ENCODE measurements at regions not wholly inside any gene's neighbourhood (a gene's known extent, or its start where the extent isn't known, plus 50 kb on each side); places are given as distances from the start of the nearest gene placed in this dataset.
A peak's percentile ranks its signal among the peaks of the same experiment; 100 is the strongest.

DNA sequence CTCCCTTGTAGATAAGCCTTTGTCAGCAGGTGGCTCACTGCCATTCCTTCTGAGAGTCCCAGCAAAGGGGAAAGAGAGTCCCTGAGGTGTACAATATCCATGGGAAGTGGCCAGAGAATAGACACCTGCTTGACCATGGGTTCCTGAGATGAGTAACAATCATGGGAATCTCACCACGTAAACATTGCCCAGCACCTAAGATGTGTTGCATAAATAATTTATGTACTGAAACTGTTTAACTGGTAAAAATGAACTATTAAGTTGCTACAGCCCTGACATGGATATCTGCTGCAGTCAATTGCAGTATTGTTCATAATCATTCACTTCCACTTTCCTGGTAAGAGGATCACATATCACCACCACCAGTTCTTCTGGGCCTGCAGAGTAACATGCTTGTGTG is 123.8 kb upstream of the INHBA start:
- no peak overlapping the region for H3K14ac ChIP-seq (ENCODE audit: low read length in 2 of 2)
- no peak overlapping the region for H3K23ac ChIP-seq (ENCODE audit: low read length in 2 of 2)
- H3K9me3 ChIP-seq (ENCODE audit: control insufficient read depth, low read length), result peaks cover 1% of the 10 kb centered on the region
- 100% methylated on average over 1 of the region's 1 CpG for WGBS
- no peak overlapping the region for H3K4ac ChIP-seq (ENCODE audit: low read depth in 1 of 2, low read length in 2 of 2)
- no peak overlapping the region for H2BK5ac ChIP-seq (ENCODE audit: low read depth, low read length, poor library complexity, severe bottlenecking)
- no peak overlapping the region for H3K27ac ChIP-seq (ENCODE audit: low read length, poor library complexity, severe bottlenecking)
- H3K4me1 ChIP-seq (ENCODE audit: control insufficient read depth, insufficient read depth, low read depth, low read length), result peaks cover 3% of the 10 kb centered on the region
- no peak overlapping the region for H2BK12ac ChIP-seq (ENCODE audit: low read length in 2 of 2)
- no peaks in the 10 kb centered on the region for H3K27me3 ChIP-seq (ENCODE audit: control insufficient read depth in 1 of 2, insufficient read depth in 1 of 2, low read length in 2 of 2)
- no peaks in the 10 kb centered on the region for H3K79me1 ChIP-seq (replicated peaks; ENCODE audit: low read length, poor library complexity, severe bottlenecking)
- H2AFZ ChIP-seq (ENCODE audit: low read depth, low read length), result no peak overlapping the region
- no peak overlapping the region for H4K8ac ChIP-seq (ENCODE audit: low read length)
- no peak overlapping the region for H3K9ac ChIP-seq (ENCODE audit: low read length)
- no peak overlapping the region for H3K18ac ChIP-seq (ENCODE audit: low read depth in 1 of 2, low read length in 2 of 2)
- no peak overlapping the region for H4K91ac ChIP-seq (ENCODE audit: low read length)
- no peak overlapping the region for H2BK15ac ChIP-seq (ENCODE audit: low read depth, poor library complexity, severe bottlenecking)
- no peak overlapping the region for H2BK120ac ChIP-seq (ENCODE audit: low read depth, low read length)
- no peak overlapping the region for H3K4me3 ChIP-seq (ENCODE audit: insufficient read depth in 1 of 2, low read depth in 1 of 2, low read length in 2 of 2)
- no peaks in the 10 kb centered on the region for H3K36me3 ChIP-seq (ENCODE audit: control insufficient read depth in 1 of 2, insufficient read depth in 2 of 2, low read depth in 1 of 2, low read length in 2 of 2)
- peak overlapping the region; percentile 68 for H2AK5ac ChIP-seq (ENCODE audit: low read length, severe bottlenecking)
- no peak overlapping the region for H3K4me2 ChIP-seq (ENCODE audit: low read length, poor library complexity, severe bottlenecking)
- DNase-seq, result no peak

DNA sequence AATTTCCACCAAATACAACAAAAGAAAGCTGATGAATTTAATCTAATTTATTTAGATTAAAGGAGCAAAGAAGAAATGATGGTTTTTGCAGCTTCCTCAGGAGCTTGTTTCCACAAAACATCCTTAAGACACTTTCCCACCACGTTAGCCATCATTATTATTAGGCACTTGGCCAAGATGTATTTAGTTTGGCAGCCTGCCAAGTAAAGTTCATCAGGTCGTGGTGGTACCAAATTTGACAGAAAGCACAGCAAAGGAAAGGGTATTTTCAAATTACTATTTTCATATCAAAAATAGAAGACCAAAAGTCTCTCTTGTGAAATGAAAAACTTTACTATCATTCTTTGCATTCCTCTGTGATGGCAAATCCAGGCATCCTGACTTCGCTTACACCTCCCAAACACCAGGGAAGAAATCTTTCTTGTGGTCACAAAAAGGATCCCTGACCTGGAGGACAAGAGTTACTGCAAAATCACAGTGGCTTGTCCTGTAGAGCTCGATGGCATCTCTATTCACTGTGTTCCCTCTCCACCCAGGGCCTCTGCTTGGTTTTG is 123.1 kb upstream of the INHBA start:
- Histone ChIP-seq H3K18ac (ENCODE audit: low read depth in 1 of 2, low read length in 2 of 2) (no peak overlapping the region), H3K14ac (ENCODE audit: low read length in 2 of 2) (no peak overlapping the region), H2BK120ac (ENCODE audit: low read depth, low read length) (no peak overlapping the region), H3K27me3 (ENCODE audit: control insufficient read depth in 1 of 2, insufficient read depth in 1 of 2, low read length in 2 of 2) (no peaks in the 10 kb centered on the region), H3K4me2 (ENCODE audit: low read length, poor library complexity, severe bottlenecking) (no peak overlapping the region), H3K4me1 (ENCODE audit: control insufficient read depth, insufficient read depth, low read depth, low read length) (peaks cover 3% of the 10 kb centered on the region), H2AFZ (ENCODE audit: low read depth, low read length) (no peak overlapping the region), H4K8ac (ENCODE audit: low read length) (no peak overlapping the region), H2BK5ac (ENCODE audit: low read depth, low read length, poor library complexity, severe bottlenecking) (no peak overlapping the region), H3K36me3 (ENCODE audit: control insufficient read depth in 1 of 2, insufficient read depth in 2 of 2, low read depth in 1 of 2, low read length in 2 of 2) (no peaks in the 10 kb centered on the region), H3K79me1 (replicated peaks; ENCODE audit: low read length, poor library complexity, severe bottlenecking) (no peaks in the 10 kb centered on the region), H3K23ac (ENCODE audit: low read length in 2 of 2) (no peak overlapping the region), H3K27ac (ENCODE audit: low read length, poor library complexity, severe bottlenecking) (peak overlapping the region; percentile 28), H4K91ac (ENCODE audit: low read length) (no peak overlapping the region), H3K9ac (ENCODE audit: low read length) (no peak overlapping the region), H2AK5ac (ENCODE audit: low read length, severe bottlenecking) (no peak overlapping the region), H3K9me3 (ENCODE audit: control insufficient read depth, low read length) (no peaks in the 10 kb centered on the region), H2BK15ac (ENCODE audit: low read depth, poor library complexity, severe bottlenecking) (no peak overlapping the region), H3K4me3 (ENCODE audit: insufficient read depth in 1 of 2, low read depth in 1 of 2, low read length in 2 of 2) (no peak overlapping the region), H3K4ac (ENCODE audit: low read depth in 1 of 2, low read length in 2 of 2) (no peak overlapping the region), H2BK12ac (ENCODE audit: low read length in 2 of 2) (no peak overlapping the region)
- WGBS, result 75% methylated on average over 3 of the region's 4 CpGs
- no peak for DNase-seq

DNA sequence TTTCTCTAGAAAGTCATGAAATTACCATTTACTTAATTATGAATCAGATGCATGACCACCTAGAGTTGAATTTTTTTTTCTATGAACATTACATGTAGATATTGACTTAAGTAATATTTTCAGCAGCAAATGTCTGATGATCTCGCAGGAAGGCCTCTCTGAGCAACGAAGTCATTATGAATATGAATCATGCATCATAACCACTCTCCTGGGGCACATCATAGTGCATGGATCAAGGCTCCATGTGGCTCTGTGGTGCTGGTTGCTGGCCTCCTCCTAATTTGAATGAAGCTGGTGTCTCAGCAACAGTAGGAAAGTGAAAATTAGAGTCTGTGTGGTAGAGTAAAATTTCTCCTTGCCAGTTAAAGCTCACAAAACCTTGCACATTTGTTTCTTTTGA is 121.4 kb upstream of the INHBA start:
- no peak overlapping the region for H2AFZ ChIP-seq (ENCODE audit: low read depth, low read length)
- no peak overlapping the region for H3K18ac ChIP-seq (ENCODE audit: low read depth in 1 of 2, low read length in 2 of 2)
- H3K23ac ChIP-seq (ENCODE audit: low read length in 2 of 2), result no peak overlapping the region
- WGBS, result 81% methylated on average over 2 of the region's 2 CpGs
- no peaks in the 10 kb centered on the region for H3K79me1 ChIP-seq (replicated peaks; ENCODE audit: low read length, poor library complexity, severe bottlenecking)
- H2BK120ac ChIP-seq (ENCODE audit: low read depth, low read length), result no peak overlapping the region
- no peak overlapping the region for H2BK5ac ChIP-seq (ENCODE audit: low read depth, low read length, poor library complexity, severe bottlenecking)
- H3K4me1 ChIP-seq (ENCODE audit: control insufficient read depth, insufficient read depth, low read depth, low read length), result peaks cover 3% of the 10 kb centered on the region
- H3K27me3 ChIP-seq (ENCODE audit: control insufficient read depth in 1 of 2, insufficient read depth in 1 of 2, low read length in 2 of 2), result no peaks in the 10 kb centered on the region
- H3K14ac ChIP-seq (ENCODE audit: low read length in 2 of 2), result no peak overlapping the region
- H4K91ac ChIP-seq (ENCODE audit: low read length), result no peak overlapping the region
- no peak overlapping the region for H4K8ac ChIP-seq (ENCODE audit: low read length)
- H3K36me3 ChIP-seq (ENCODE audit: control insufficient read depth in 1 of 2, insufficient read depth in 2 of 2, low read depth in 1 of 2, low read length in 2 of 2), result no peaks in the 10 kb centered on the region
- DNase-seq, result no peak
- no peak overlapping the region for H2BK15ac ChIP-seq (ENCODE audit: low read depth, poor library complexity, severe bottlenecking)
- H2BK12ac ChIP-seq (ENCODE audit: low read length in 2 of 2), result no peak overlapping the region
- H2AK5ac ChIP-seq (ENCODE audit: low read length, severe bottlenecking), result peak overlapping the region; percentile 64
- no peak overlapping the region for H3K9ac ChIP-seq (ENCODE audit: low read length)
- H3K4ac ChIP-seq (ENCODE audit: low read depth in 1 of 2, low read length in 2 of 2), result no peak overlapping the region
- no peak overlapping the region for H3K27ac ChIP-seq (ENCODE audit: low read length, poor library complexity, severe bottlenecking)
- H3K9me3 ChIP-seq (ENCODE audit: control insufficient read depth, low read length), result peaks cover 3% of the 10 kb centered on the region
- H3K4me3 ChIP-seq (ENCODE audit: insufficient read depth in 1 of 2, low read depth in 1 of 2, low read length in 2 of 2), result no peak overlapping the region
- no peak overlapping the region for H3K4me2 ChIP-seq (ENCODE audit: low read length, poor library complexity, severe bottlenecking)

DNA sequence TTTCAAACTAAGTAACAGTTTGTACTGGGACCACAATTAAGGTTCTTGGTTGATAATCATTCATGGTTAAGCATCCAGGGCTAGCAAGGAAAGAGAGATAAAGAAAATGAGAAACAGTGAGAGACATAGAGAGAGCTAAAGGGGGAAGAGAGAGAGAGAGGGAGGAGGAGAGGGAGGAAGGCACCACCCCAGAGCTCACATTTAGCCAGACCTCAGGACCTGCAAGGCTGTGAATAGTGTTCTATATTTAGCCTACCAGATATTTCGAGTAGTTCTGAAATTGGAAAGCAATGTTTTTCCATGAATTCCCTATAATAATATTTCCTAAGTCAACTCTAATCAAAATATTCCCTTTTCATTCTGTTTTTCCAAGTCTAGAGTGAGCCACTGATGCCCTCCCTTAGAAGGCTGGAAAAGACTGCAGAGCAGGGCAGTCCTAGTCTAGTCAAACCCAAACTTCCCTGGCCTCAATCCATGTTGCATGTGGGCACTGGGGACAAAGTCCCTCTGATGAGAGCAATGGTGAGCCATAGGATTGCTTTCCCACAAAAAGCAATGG is 119.4 kb upstream of the INHBA start:
- Histone ChIP-seq H2BK5ac (ENCODE audit: low read depth, low read length, poor library complexity, severe bottlenecking) (no peak overlapping the region), H2BK120ac (ENCODE audit: low read depth, low read length) (no peak overlapping the region), H3K27me3 (ENCODE audit: control insufficient read depth in 1 of 2, insufficient read depth in 1 of 2, low read length in 2 of 2) (no peaks in the 10 kb centered on the region), H3K27ac (ENCODE audit: low read length, poor library complexity, severe bottlenecking) (no peak overlapping the region), H3K36me3 (ENCODE audit: control insufficient read depth in 1 of 2, insufficient read depth in 2 of 2, low read depth in 1 of 2, low read length in 2 of 2) (no peaks in the 10 kb centered on the region), H2AK5ac (ENCODE audit: low read length, severe bottlenecking) (no peak overlapping the region), H3K23ac (ENCODE audit: low read length in 2 of 2) (no peak overlapping the region), H3K9ac (ENCODE audit: low read length) (no peak overlapping the region), H3K4me2 (ENCODE audit: low read length, poor library complexity, severe bottlenecking) (no peak overlapping the region), H2AFZ (ENCODE audit: low read depth, low read length) (no peak overlapping the region), H3K79me1 (replicated peaks; ENCODE audit: low read length, poor library complexity, severe bottlenecking) (no peaks in the 10 kb centered on the region), H4K91ac (ENCODE audit: low read length) (no peak overlapping the region), H3K4me3 (ENCODE audit: insufficient read depth in 1 of 2, low read depth in 1 of 2, low read length in 2 of 2) (no peak overlapping the region), H3K4me1 (ENCODE audit: control insufficient read depth, insufficient read depth, low read depth, low read length) (peaks cover 3% of the 10 kb centered on the region), H2BK15ac (ENCODE audit: low read depth, poor library complexity, severe bottlenecking) (no peak overlapping the region), H3K9me3 (ENCODE audit: control insufficient read depth, low read length) (peaks cover 4% of the 10 kb centered on the region), H3K18ac (ENCODE audit: low read depth in 1 of 2, low read length in 2 of 2) (no peak overlapping the region), H4K8ac (ENCODE audit: low read length) (no peak overlapping the region), H2BK12ac (ENCODE audit: low read length in 2 of 2) (no peak overlapping the region), H3K4ac (ENCODE audit: low read depth in 1 of 2, low read length in 2 of 2) (no peak overlapping the region), H3K14ac (ENCODE audit: low read length in 2 of 2) (no peak overlapping the region)
- no peak for DNase-seq
- WGBS, result 100% methylated on average over 1 of the region's 1 CpG
